ENCODE measurements at regions not wholly inside any gene's neighbourhood (a gene's known extent, or its start where the extent isn't known, plus 50 kb on each side); places are given as distances from the start of the nearest gene placed in this dataset.
"Not testable (repeated sequence)": the region's sequence is repeated elsewhere in the genome, so short reads cannot be mapped to it uniquely, and the experiment has no call there.

DNA sequence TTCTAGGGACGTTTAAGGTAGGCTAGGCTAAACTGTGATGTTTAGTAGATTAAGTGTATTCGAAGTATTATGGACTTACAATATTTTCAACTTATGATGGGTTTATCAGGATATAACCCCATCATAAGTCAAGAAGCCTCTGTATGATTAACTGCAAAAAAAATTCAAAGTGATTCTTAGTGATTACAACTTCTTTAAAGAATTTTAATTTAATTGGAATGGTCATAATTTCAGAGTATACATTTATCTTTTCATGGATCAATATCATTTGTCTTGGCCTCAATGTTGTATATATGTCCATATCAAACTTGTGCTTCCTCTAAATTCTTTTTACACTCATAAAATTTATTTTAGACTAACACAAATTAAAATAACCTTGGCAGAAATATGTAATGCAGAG, 183.3 kb upstream of the LRP1B start:
- Mint-ChIP-seq H3K9me3 (peaks cover 16% of the 10 kb centered on the region), H3K27me3 (no peaks in the 10 kb centered on the region), H3K4me1 (no peaks in the 10 kb centered on the region), H3K4me3 (no peak overlapping the region), H3K27ac (no peak overlapping the region), H3K36me3 (no peaks in the 10 kb centered on the region)
- no peak for ATAC-seq

GRCh38 chr2:142310530-142310929, 179.7 kb upstream of the LRP1B start:
- H3K36me3 Mint-ChIP-seq = no peaks in the 10 kb centered on the region
- H3K4me1 Mint-ChIP-seq = no peaks in the 10 kb centered on the region
- no peak overlapping the region for H3K4me3 Mint-ChIP-seq
- peaks cover 16% of the 10 kb centered on the region for H3K9me3 Mint-ChIP-seq
- no peak for ATAC-seq
- no peaks in the 10 kb centered on the region for H3K27me3 Mint-ChIP-seq
- H3K27ac Mint-ChIP-seq = no peak overlapping the region

DNA sequence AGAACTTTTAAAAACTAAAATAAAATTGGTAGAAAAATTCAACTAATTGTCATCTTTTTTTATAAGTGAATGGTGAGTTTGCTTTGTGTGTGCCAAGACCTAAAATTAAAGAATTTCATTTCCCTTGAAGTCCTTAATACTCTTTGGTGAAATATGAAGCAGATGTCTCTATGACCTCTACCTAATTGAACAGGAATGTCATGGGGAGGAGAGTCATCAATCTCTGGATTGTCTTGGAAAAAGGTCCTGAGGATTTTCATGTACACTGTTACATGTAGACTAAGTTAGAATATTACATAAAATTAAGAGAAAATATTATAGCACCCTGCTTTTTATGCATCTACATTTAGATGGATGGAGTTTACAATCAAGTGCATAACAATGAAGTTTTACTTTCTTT, 177.9 kb upstream of the LRP1B start:
- no peak overlapping the region for H3K4me3 Mint-ChIP-seq
- no peaks in the 10 kb centered on the region for H3K4me1 Mint-ChIP-seq
- H3K27me3 Mint-ChIP-seq = no peaks in the 10 kb centered on the region
- ATAC-seq = no peak
- H3K36me3 Mint-ChIP-seq = no peaks in the 10 kb centered on the region
- peaks cover 16% of the 10 kb centered on the region for H3K9me3 Mint-ChIP-seq
- H3K27ac Mint-ChIP-seq = no peak overlapping the region

DNA sequence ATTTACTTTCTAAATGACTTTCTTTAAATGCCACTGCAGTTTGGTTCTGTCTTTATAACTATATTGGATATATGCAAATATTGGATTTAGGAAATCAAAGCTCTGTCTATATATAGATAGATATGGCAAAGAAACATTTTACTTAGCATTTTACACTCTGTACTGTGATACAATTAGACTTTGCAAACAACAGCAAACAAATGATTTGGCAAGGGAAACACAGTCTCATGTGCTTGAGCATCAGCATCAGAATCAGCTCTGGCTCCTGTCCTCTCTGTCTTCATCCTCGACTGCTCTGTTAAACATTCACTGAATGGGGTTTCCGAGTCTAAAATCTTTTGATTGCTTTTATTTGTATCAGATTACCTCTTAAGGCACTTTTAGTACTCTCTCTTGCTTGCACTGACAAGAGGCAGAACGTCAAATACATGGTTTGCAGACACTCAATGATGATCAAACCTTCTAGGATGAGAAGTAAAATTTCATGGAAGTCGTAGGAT, 176.8 kb upstream of the LRP1B start:
- Mint-ChIP-seq H3K27ac (no peak overlapping the region), H3K36me3 (no peaks in the 10 kb centered on the region), H3K4me3 (no peak overlapping the region), H3K9me3 (peaks cover 16% of the 10 kb centered on the region), H3K27me3 (no peaks in the 10 kb centered on the region), H3K4me1 (no peaks in the 10 kb centered on the region)
- ATAC-seq = no peak

- Mint-ChIP-seq H3K36me3 (no peaks in the 10 kb centered on the region), H3K27ac (no peak overlapping the region), H3K27me3 (no peaks in the 10 kb centered on the region), H3K9me3 (peaks cover 16% of the 10 kb centered on the region), H3K4me3 (no peak overlapping the region), H3K4me1 (no peaks in the 10 kb centered on the region)
- ATAC-seq = no peak
Measured at GRCh38 chr2:142307086-142307485, 176.3 kb upstream of the LRP1B start.

DNA sequence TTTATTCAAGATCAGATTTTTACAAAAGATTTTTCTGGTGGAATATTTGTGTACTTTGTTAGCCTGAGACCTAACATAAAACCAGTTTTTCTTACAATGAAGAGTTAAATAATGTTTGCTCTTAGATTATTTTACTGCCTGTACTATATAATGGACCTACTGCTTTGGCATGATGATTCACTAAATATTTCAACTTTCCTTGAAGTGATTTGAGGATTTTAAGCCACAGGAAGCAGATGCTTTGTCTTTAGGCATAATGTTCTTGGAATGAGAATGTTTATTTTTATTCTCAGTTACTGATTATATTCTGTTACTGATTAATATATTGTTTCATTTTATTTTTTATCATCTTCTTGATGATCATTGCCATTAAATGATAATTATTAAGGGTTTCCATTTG, 175.3 kb upstream of the LRP1B start:
- ATAC-seq = no peak
- Mint-ChIP-seq H3K27ac (no peak overlapping the region), H3K27me3 (no peaks in the 10 kb centered on the region), H3K9me3 (peaks cover 9% of the 10 kb centered on the region), H3K4me3 (no peak overlapping the region), H3K36me3 (no peaks in the 10 kb centered on the region), H3K4me1 (no peaks in the 10 kb centered on the region)

GRCh38 chr2:142300517-142300916, 169.7 kb upstream of the LRP1B start:
- no peaks in the 10 kb centered on the region for H3K36me3 Mint-ChIP-seq
- H3K9me3 Mint-ChIP-seq = no peaks in the 10 kb centered on the region
- H3K27me3 Mint-ChIP-seq = peaks cover 9% of the 10 kb centered on the region
- H3K4me1 Mint-ChIP-seq = no peaks in the 10 kb centered on the region
- no peak overlapping the region for H3K4me3 Mint-ChIP-seq
- no peak overlapping the region for H3K27ac Mint-ChIP-seq
- ATAC-seq = no peak

GRCh38 chr2:142299021-142299420, 168.2 kb upstream of the LRP1B start:
- no peak overlapping the region for H3K4me3 Mint-ChIP-seq
- H3K36me3 Mint-ChIP-seq = no peaks in the 10 kb centered on the region
- ATAC-seq = no peak
- H3K4me1 Mint-ChIP-seq = no peaks in the 10 kb centered on the region
- H3K27ac Mint-ChIP-seq = no peak overlapping the region
- peaks cover 13% of the 10 kb centered on the region for H3K27me3 Mint-ChIP-seq
- no peaks in the 10 kb centered on the region for H3K9me3 Mint-ChIP-seq

GRCh38 chr2:142294225-142294624, 163.4 kb upstream of the LRP1B start:
- H3K9me3 Mint-ChIP-seq = no peaks in the 10 kb centered on the region
- no peak for ATAC-seq
- H3K4me1 Mint-ChIP-seq = no peaks in the 10 kb centered on the region
- H3K27ac Mint-ChIP-seq = no peak overlapping the region
- H3K27me3 Mint-ChIP-seq = peaks cover 13% of the 10 kb centered on the region
- H3K4me3 Mint-ChIP-seq = no peak overlapping the region
- H3K36me3 Mint-ChIP-seq = no peaks in the 10 kb centered on the region

DNA sequence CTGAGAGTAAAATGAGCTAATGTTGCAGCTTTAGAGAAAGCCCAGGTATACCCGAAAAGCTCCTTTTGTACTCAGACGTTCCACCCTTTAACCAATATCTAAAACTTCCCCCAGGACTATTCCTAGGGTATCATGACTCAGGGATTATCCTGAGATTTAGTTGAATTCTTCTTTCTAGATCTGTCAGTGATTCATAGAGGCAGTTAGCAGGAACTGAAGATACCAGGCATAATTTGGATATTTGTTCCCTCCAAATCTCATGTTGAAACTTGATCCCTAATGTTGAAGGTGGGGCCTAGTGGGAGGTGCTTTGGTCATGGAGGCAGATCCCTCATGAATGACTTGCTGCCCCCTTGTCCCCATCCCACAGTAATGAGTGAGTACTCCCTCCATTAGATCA, 161.2 kb upstream of the LRP1B start:
- Mint-ChIP-seq H3K27me3 (peaks cover 13% of the 10 kb centered on the region), H3K4me3 (no peak overlapping the region), H3K36me3 (no peaks in the 10 kb centered on the region), H3K4me1 (no peaks in the 10 kb centered on the region), H3K27ac (no peak overlapping the region), H3K9me3 (no peaks in the 10 kb centered on the region)
- no peak for ATAC-seq

DNA sequence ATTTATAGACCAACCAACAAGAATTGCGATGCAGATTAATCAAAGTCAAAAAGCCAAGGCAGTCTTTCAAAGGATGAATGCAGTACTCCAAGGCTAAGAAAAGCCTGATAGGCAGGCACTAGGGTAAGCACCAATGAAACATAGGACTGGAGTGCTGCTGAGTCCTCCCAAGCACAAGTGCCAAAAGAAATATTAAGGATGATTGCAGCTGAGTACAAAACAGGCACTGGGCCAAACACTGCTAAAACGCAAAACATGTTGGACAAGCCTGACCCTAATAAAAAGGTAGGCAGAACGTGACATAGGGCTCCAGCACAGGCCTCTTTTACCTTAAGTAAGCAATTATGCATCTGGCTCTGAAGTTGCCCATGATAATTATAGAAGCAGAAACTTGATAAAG, 160.1 kb upstream of the LRP1B start:
- H3K36me3 Mint-ChIP-seq = no peaks in the 10 kb centered on the region
- H3K4me3 Mint-ChIP-seq = no peak overlapping the region
- no peaks in the 10 kb centered on the region for H3K4me1 Mint-ChIP-seq
- H3K9me3 Mint-ChIP-seq = no peaks in the 10 kb centered on the region
- no peak for ATAC-seq
- H3K27me3 Mint-ChIP-seq = peaks cover 8% of the 10 kb centered on the region
- no peak overlapping the region for H3K27ac Mint-ChIP-seq

DNA sequence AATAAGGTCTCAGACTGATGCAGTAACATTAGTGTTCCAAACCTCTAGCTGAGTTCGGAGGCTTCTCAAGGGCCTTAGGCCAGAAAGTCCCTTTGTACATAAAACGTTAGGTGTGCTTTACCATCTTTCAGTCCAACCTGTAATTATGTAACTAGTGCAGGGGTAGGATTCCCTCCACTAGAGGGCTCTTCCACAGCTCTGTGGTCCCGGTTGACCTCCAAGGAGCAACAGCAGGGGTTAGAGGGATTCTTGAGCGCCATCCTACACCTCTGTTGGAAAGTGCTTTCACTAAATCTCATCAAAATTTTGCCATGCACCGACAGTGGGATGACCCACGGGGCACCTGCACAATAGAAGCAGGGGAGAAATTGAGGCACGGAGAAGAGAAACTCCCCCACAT, 155.8 kb upstream of the LRP1B start:
- no peaks in the 10 kb centered on the region for H3K9me3 Mint-ChIP-seq
- no peaks in the 10 kb centered on the region for H3K27me3 Mint-ChIP-seq
- no peak for ATAC-seq
- no peak overlapping the region for H3K27ac Mint-ChIP-seq
- no peaks in the 10 kb centered on the region for H3K4me1 Mint-ChIP-seq
- no peaks in the 10 kb centered on the region for H3K36me3 Mint-ChIP-seq
- H3K4me3 Mint-ChIP-seq = no peak overlapping the region

DNA sequence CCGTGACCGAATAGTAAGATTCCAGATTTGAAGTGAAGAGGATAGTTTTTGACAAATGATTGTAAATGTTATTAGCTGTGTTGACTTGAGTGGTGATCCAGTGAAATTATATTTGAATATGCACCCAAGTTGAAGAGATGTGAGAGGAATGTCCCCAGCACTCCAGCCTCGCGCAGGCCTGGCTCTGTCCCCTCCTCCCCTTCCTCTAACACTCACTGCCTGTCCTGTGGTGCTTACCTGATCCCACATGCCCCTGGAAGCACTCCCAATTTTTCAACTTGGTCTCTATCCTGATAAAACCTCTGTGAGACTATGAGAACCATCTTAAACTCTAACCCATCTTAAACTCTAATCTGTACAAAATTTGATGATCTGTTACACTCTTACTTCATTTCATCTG, 154.7 kb upstream of the LRP1B start:
- H3K4me1 Mint-ChIP-seq = no peaks in the 10 kb centered on the region
- H3K36me3 Mint-ChIP-seq = no peaks in the 10 kb centered on the region
- H3K9me3 Mint-ChIP-seq = no peaks in the 10 kb centered on the region
- ATAC-seq = no peak
- H3K27ac Mint-ChIP-seq = no peak overlapping the region
- no peak overlapping the region for H3K4me3 Mint-ChIP-seq
- no peaks in the 10 kb centered on the region for H3K27me3 Mint-ChIP-seq

DNA sequence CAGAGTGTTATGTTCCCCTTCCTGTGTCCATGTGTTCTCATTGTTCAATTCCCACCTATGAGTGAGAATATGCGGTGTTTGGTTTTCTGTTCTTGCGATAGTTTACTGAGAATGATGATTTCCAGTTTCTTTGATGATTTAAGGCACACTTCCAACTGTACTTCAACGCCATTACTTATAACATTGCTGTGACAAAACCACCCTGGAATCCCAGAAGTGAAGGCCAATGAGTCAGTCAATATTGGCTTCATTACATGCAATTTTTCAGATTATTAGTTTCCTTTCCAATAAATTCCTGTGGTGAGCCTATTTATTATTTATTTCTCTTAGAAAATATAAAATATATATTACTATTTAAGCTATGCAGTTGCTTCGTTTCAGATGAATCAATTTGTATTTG, 153.5 kb upstream of the LRP1B start:
- not testable (repeated sequence) for H3K36me3 Mint-ChIP-seq, ATAC-seq, H3K27ac Mint-ChIP-seq, H3K4me3 Mint-ChIP-seq, H3K4me1 Mint-ChIP-seq, H3K9me3 Mint-ChIP-seq, H3K27me3 Mint-ChIP-seq

GRCh38 chr2:142280831-142281230, 150.0 kb upstream of the LRP1B start:
- Mint-ChIP-seq H3K4me1 (no peaks in the 10 kb centered on the region), H3K9me3 (peaks cover 3% of the 10 kb centered on the region)

DNA sequence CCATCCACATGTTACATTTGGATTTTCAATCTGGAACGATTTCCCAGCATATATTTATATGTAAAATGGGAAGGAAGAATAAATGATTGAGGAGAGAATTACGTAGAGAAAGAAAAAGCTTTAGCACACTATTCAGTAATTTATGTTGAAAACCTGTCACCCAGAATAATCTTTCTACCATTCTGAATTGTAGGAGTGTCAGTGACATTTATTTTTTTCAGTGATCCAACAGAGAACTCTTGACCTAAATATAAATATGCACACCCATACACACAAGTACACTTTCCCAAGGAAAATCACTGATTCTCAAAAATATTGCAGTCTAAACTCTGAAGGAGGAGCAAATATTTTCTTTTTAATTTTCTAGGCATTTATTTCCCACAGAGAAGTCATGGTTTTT, 140.2 kb upstream of the LRP1B start:
- no peak for ATAC-seq

More at GRCh38 chr2:142280831-142281230, 150.0 kb upstream of the LRP1B start:
- Mint-ChIP-seq H3K4me3 (no peak overlapping the region), H3K27ac (no peak overlapping the region), H3K27me3 (no peaks in the 10 kb centered on the region), H3K36me3 (no peaks in the 10 kb centered on the region)
- no peak for ATAC-seq

DNA sequence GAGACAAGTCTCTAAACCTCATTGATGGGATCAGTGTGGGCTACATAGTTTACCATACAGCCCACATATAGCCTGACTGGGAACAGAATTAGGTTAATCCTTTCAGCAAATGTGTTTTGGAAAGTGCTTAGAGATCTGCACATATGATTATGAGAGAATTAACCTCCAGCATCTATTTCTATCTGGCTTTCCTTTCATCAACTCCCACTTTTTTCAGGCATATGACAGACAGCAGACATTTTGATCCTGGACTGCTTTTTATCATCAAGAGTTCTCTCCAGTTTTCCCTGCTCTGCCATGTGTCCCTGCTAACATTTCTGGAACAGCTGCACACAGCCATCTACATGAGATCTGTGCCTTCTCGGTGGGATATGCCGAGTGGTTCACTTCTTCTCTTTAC, 139.5 kb upstream of the LRP1B start:
- Mint-ChIP-seq H3K4me3 (no peak overlapping the region), H3K27me3 (no peaks in the 10 kb centered on the region), H3K4me1 (no peaks in the 10 kb centered on the region), H3K9me3 (peaks cover 3% of the 10 kb centered on the region), H3K27ac (no peak overlapping the region), H3K36me3 (no peaks in the 10 kb centered on the region)
- ATAC-seq = no peak

More for the DNA sequence above, 140.2 kb upstream of the LRP1B start:
- Mint-ChIP-seq H3K27ac (no peak overlapping the region), H3K4me1 (no peaks in the 10 kb centered on the region), H3K4me3 (no peak overlapping the region), H3K27me3 (no peaks in the 10 kb centered on the region), H3K36me3 (no peaks in the 10 kb centered on the region), H3K9me3 (peaks cover 3% of the 10 kb centered on the region)

Data from stimulated activated memory B cell treated with anti-CD40 and anti-IgM and Interleukin-4, amounts not matched to agents 10 μg/mL and 1 μg/mL and 100 μg/mL, for 72 hours (primary cell).